ENCODE measurements at regions not wholly inside any gene's neighbourhood (a gene's known extent, or its start where the extent isn't known, plus 50 kb on each side); places are given as distances from the start of the nearest gene placed in this dataset.

- Histone ChIP-seq H3K27me3 (no peaks in the 10 kb centered on the region), H3K4me1 (no peaks in the 10 kb centered on the region), H3K9me3 (no peaks in the 10 kb centered on the region), H3K27ac (no peak overlapping the region), H3K4me3 (no peak overlapping the region), H3K36me3 (no peaks in the 10 kb centered on the region)
- no peak for TF ChIP-seq CTCF (IDR thresholded peaks at IDR 0.05)
- ATAC-seq: no peak
- DNase-seq: no peak
- intact Hi-C loops (cut with DNase I): no loop called here
These were observed 54.8 kb upstream of the HMHB1 start for GRCh38 chr5:143757116-143757515.

- no peak overlapping the region for H3K4me3 ChIP-seq
- H3K27me3 ChIP-seq: no peaks in the 10 kb centered on the region
- ATAC-seq (no peak), DNase-seq (no peak)
- H3K27ac ChIP-seq: no peak overlapping the region
- TF ChIP-seq CTCF (IDR thresholded peaks at IDR 0.05): no peak
- no peaks in the 10 kb centered on the region for H3K9me3 ChIP-seq
- intact Hi-C loops (cut with DNase I): no loop called here
- H3K4me1 ChIP-seq: no peaks in the 10 kb centered on the region
- H3K36me3 ChIP-seq: no peaks in the 10 kb centered on the region
These were observed 56.0 kb upstream of the HMHB1 start for GRCh38 chr5:143755966-143756365.

- H3K27ac ChIP-seq: no peak overlapping the region
- no peaks in the 10 kb centered on the region for H3K4me1 ChIP-seq
- no peak for TF ChIP-seq CTCF (IDR thresholded peaks at IDR 0.05)
- no peaks in the 10 kb centered on the region for H3K36me3 ChIP-seq
- ATAC-seq (peak; percentile 82), DNase-seq (no peak)
- intact Hi-C loops (cut with DNase I): no loop called here
- H3K9me3 ChIP-seq: no peaks in the 10 kb centered on the region
- no peak overlapping the region for H3K4me3 ChIP-seq
- H3K27me3 ChIP-seq: no peaks in the 10 kb centered on the region
These were observed 59.7 kb upstream of the HMHB1 start for GRCh38 chr5:143752165-143752850.

GRCh38 chr5:143751342-143751741 lies 60.6 kb upstream of the HMHB1 start:
- intact Hi-C loops (cut with DNase I): no loop called here
- Histone ChIP-seq H3K27me3 (no peaks in the 10 kb centered on the region), H3K4me1 (no peaks in the 10 kb centered on the region), H3K27ac (no peak overlapping the region), H3K4me3 (no peak overlapping the region), H3K9me3 (no peaks in the 10 kb centered on the region), H3K36me3 (no peaks in the 10 kb centered on the region)
- ATAC-seq (no peak), DNase-seq (no peak)
- TF ChIP-seq CTCF (IDR thresholded peaks at IDR 0.05): no peak

- no peak overlapping the region for H3K4me3 ChIP-seq
- no peaks in the 10 kb centered on the region for H3K27me3 ChIP-seq
- DNase-seq (no peak), ATAC-seq (no peak)
- no peaks in the 10 kb centered on the region for H3K4me1 ChIP-seq
- H3K27ac ChIP-seq: no peak overlapping the region
- no peaks in the 10 kb centered on the region for H3K9me3 ChIP-seq
- intact Hi-C loops (cut with DNase I): no loop called here
- TF ChIP-seq CTCF (IDR thresholded peaks at IDR 0.05): no peak
- H3K36me3 ChIP-seq: no peaks in the 10 kb centered on the region
These were observed 62.3 kb upstream of the HMHB1 start for GRCh38 chr5:143749581-143750205.

All from upper lobe of right lung (tissue), 1 donor.